ENCODE measurements at regions not wholly inside any gene's neighbourhood (a gene's known extent, or its start where the extent isn't known, plus 50 kb on each side); places are given as distances from the start of the nearest gene placed in this dataset.

GRCh38 chr16:87174061-87174460, 143.1 kb downstream of the C16orf95 start:
- no peak overlapping the region for H3K27ac Mint-ChIP-seq
- no peak overlapping the region for H3K4me3 Mint-ChIP-seq
- no peaks in the 10 kb centered on the region for H3K27me3 Mint-ChIP-seq (ENCODE audit: low read depth)
- H3K9me3 Mint-ChIP-seq (ENCODE audit: insufficient read depth) = no peaks in the 10 kb centered on the region
- no peaks in the 10 kb centered on the region for H3K36me3 Mint-ChIP-seq (ENCODE audit: low read depth)
- ATAC-seq (no peak), DNase-seq (no peak)
- ChIA-PET CTCF (no interaction called here), POLR2A (no interaction called here)
- no peaks in the 10 kb centered on the region for H3K4me1 Mint-ChIP-seq (ENCODE audit: low read depth)

- no peaks in the 10 kb centered on the region for H3K27me3 Mint-ChIP-seq (ENCODE audit: low read depth)
- no peaks in the 10 kb centered on the region for H3K36me3 Mint-ChIP-seq (ENCODE audit: low read depth)
- ChIA-PET POLR2A (no interaction called here), CTCF (no interaction called here)
- no peak overlapping the region for H3K27ac Mint-ChIP-seq
- H3K4me3 Mint-ChIP-seq = no peak overlapping the region
- no peak for ATAC-seq
- DNase-seq = no peak
- H3K4me1 Mint-ChIP-seq (ENCODE audit: low read depth) = no peaks in the 10 kb centered on the region
- no peaks in the 10 kb centered on the region for H3K9me3 Mint-ChIP-seq (ENCODE audit: insufficient read depth)
These were observed 140.5 kb downstream of the C16orf95 start for GRCh38 chr16:87176735-87177134.

GRCh38 chr16:87177673-87178072, 139.5 kb downstream of the C16orf95 start:
- no peak overlapping the region for H3K4me3 Mint-ChIP-seq
- DNase-seq (no peak), ATAC-seq (no peak)
- no peaks in the 10 kb centered on the region for H3K36me3 Mint-ChIP-seq (ENCODE audit: low read depth)
- H3K27ac Mint-ChIP-seq = no peak overlapping the region
- POLR2A ChIA-PET = no interaction called here
- no peaks in the 10 kb centered on the region for H3K27me3 Mint-ChIP-seq (ENCODE audit: low read depth)
- CTCF ChIA-PET = no interaction called here
- H3K4me1 Mint-ChIP-seq (ENCODE audit: low read depth) = no peaks in the 10 kb centered on the region
- H3K9me3 Mint-ChIP-seq (ENCODE audit: insufficient read depth) = no peaks in the 10 kb centered on the region

GRCh38 chr16:87178177-87178863, 138.9 kb downstream of the C16orf95 start:
- H3K27ac Mint-ChIP-seq = no peak overlapping the region
- H3K9me3 Mint-ChIP-seq (ENCODE audit: insufficient read depth) = no peaks in the 10 kb centered on the region
- POLR2A ChIA-PET = no interaction called here
- CTCF ChIA-PET = no interaction called here
- H3K27me3 Mint-ChIP-seq (ENCODE audit: low read depth) = no peaks in the 10 kb centered on the region
- no peak for ATAC-seq
- no peak for DNase-seq
- no peak overlapping the region for H3K4me3 Mint-ChIP-seq
- no peaks in the 10 kb centered on the region for H3K36me3 Mint-ChIP-seq (ENCODE audit: low read depth)
- H3K4me1 Mint-ChIP-seq (ENCODE audit: low read depth) = no peaks in the 10 kb centered on the region

GRCh38 chr16:87178977-87179376, 138.2 kb downstream of the C16orf95 start:
- Mint-ChIP-seq H3K27me3 (ENCODE audit: low read depth) (no peaks in the 10 kb centered on the region), H3K9me3 (ENCODE audit: insufficient read depth) (no peaks in the 10 kb centered on the region), H3K4me1 (ENCODE audit: low read depth) (no peaks in the 10 kb centered on the region), H3K36me3 (ENCODE audit: low read depth) (no peaks in the 10 kb centered on the region), H3K27ac (no peak overlapping the region), H3K4me3 (no peak overlapping the region)
- ATAC-seq (no peak), DNase-seq (no peak)
- ChIA-PET POLR2A (no interaction called here), CTCF (no interaction called here)

GRCh38 chr16:87180069-87180468, 137.1 kb downstream of the C16orf95 start:
- ATAC-seq = no peak

GRCh38 chr16:87182759-87183158, 134.4 kb downstream of the C16orf95 start:
- H3K36me3 Mint-ChIP-seq (ENCODE audit: low read depth) = peaks cover 5% of the 10 kb centered on the region
- ChIA-PET CTCF (no interaction called here), POLR2A (no interaction called here)
- DNase-seq (no peak), ATAC-seq (no peak)
- H3K27ac Mint-ChIP-seq = no peak overlapping the region
- no peak overlapping the region for H3K4me3 Mint-ChIP-seq
- H3K27me3 Mint-ChIP-seq (ENCODE audit: low read depth) = no peaks in the 10 kb centered on the region
- no peaks in the 10 kb centered on the region for H3K4me1 Mint-ChIP-seq (ENCODE audit: low read depth)
- H3K9me3 Mint-ChIP-seq (ENCODE audit: insufficient read depth) = no peaks in the 10 kb centered on the region

More at GRCh38 chr16:87180069-87180468, 137.1 kb downstream of the C16orf95 start:
- POLR2A ChIA-PET = no interaction called here
- Mint-ChIP-seq H3K9me3 (ENCODE audit: insufficient read depth) (no peaks in the 10 kb centered on the region), H3K27ac (no peak overlapping the region), H3K27me3 (ENCODE audit: low read depth) (no peaks in the 10 kb centered on the region), H3K36me3 (ENCODE audit: low read depth) (no peaks in the 10 kb centered on the region), H3K4me1 (ENCODE audit: low read depth) (no peaks in the 10 kb centered on the region), H3K4me3 (no peak overlapping the region)
- CTCF ChIA-PET = no interaction called here
- no peak for DNase-seq

GRCh38 chr16:87183647-87184046, 133.5 kb downstream of the C16orf95 start:
- no peak for DNase-seq
- no peak overlapping the region for H3K4me3 Mint-ChIP-seq
- ChIA-PET CTCF (interaction anchor here (0.6 kb wide), 1 partner anchor 94 kb away, joined by 4 read pairs; no protein-coding TSS in a partner anchor), POLR2A (no interaction called here)
- no peaks in the 10 kb centered on the region for H3K4me1 Mint-ChIP-seq (ENCODE audit: low read depth)
- no peaks in the 10 kb centered on the region for H3K9me3 Mint-ChIP-seq (ENCODE audit: insufficient read depth)
- no peaks in the 10 kb centered on the region for H3K27me3 Mint-ChIP-seq (ENCODE audit: low read depth)
- peaks cover 5% of the 10 kb centered on the region for H3K36me3 Mint-ChIP-seq (ENCODE audit: low read depth)
- no peak overlapping the region for H3K27ac Mint-ChIP-seq
- ATAC-seq = no peak

- Mint-ChIP-seq H3K4me1 (ENCODE audit: low read depth) (no peaks in the 10 kb centered on the region), H3K27me3 (ENCODE audit: low read depth) (no peaks in the 10 kb centered on the region), H3K4me3 (no peak overlapping the region), H3K9me3 (ENCODE audit: insufficient read depth) (no peaks in the 10 kb centered on the region), H3K27ac (no peak overlapping the region), H3K36me3 (ENCODE audit: low read depth) (peaks cover 5% of the 10 kb centered on the region)
- POLR2A ChIA-PET = no interaction called here
- no peak for ATAC-seq
- CTCF ChIA-PET = no interaction called here
- no peak for DNase-seq
These were observed 131.9 kb downstream of the C16orf95 start for GRCh38 chr16:87185308-87185707.

- ChIA-PET CTCF (no interaction called here), POLR2A (no interaction called here)
- Mint-ChIP-seq H3K4me3 (no peak overlapping the region), H3K4me1 (ENCODE audit: low read depth) (no peaks in the 10 kb centered on the region), H3K27me3 (ENCODE audit: low read depth) (no peaks in the 10 kb centered on the region), H3K27ac (no peak overlapping the region), H3K36me3 (ENCODE audit: low read depth) (peaks cover 5% of the 10 kb centered on the region), H3K9me3 (ENCODE audit: insufficient read depth) (no peaks in the 10 kb centered on the region)
- ATAC-seq = no peak
- no peak for DNase-seq
These were observed 131.2 kb downstream of the C16orf95 start for GRCh38 chr16:87185983-87186382.

GRCh38 chr16:87186446-87186845, 130.7 kb downstream of the C16orf95 start:
- Mint-ChIP-seq H3K9me3 (ENCODE audit: insufficient read depth) (no peaks in the 10 kb centered on the region), H3K27me3 (ENCODE audit: low read depth) (no peaks in the 10 kb centered on the region), H3K27ac (no peak overlapping the region), H3K36me3 (ENCODE audit: low read depth) (peaks cover 5% of the 10 kb centered on the region), H3K4me3 (no peak overlapping the region), H3K4me1 (ENCODE audit: low read depth) (no peaks in the 10 kb centered on the region)
- CTCF ChIA-PET = no interaction called here
- ATAC-seq (no peak), DNase-seq (no peak)
- POLR2A ChIA-PET = no interaction called here

GRCh38 chr16:87186876-87187533, 130.2 kb downstream of the C16orf95 start:
- POLR2A ChIA-PET = no interaction called here
- peaks cover 5% of the 10 kb centered on the region for H3K36me3 Mint-ChIP-seq (ENCODE audit: low read depth)
- ATAC-seq (no peak), DNase-seq (no peak)
- H3K27me3 Mint-ChIP-seq (ENCODE audit: low read depth) = no peaks in the 10 kb centered on the region
- no peak overlapping the region for H3K4me3 Mint-ChIP-seq
- CTCF ChIA-PET = no interaction called here
- no peak overlapping the region for H3K27ac Mint-ChIP-seq
- no peaks in the 10 kb centered on the region for H3K4me1 Mint-ChIP-seq (ENCODE audit: low read depth)
- H3K9me3 Mint-ChIP-seq (ENCODE audit: insufficient read depth) = no peaks in the 10 kb centered on the region

GRCh38 chr16:87188104-87188503, 129.1 kb downstream of the C16orf95 start:
- no peak overlapping the region for H3K4me3 Mint-ChIP-seq
- no peak for DNase-seq
- ChIA-PET CTCF (no interaction called here), POLR2A (no interaction called here)
- H3K27ac Mint-ChIP-seq = no peak overlapping the region
- no peaks in the 10 kb centered on the region for H3K4me1 Mint-ChIP-seq (ENCODE audit: low read depth)
- H3K36me3 Mint-ChIP-seq (ENCODE audit: low read depth) = peaks cover 5% of the 10 kb centered on the region
- ATAC-seq = no peak
- no peaks in the 10 kb centered on the region for H3K9me3 Mint-ChIP-seq (ENCODE audit: insufficient read depth)
- no peaks in the 10 kb centered on the region for H3K27me3 Mint-ChIP-seq (ENCODE audit: low read depth)
